Activated T-helper 9 cell treated with anti-CD3 and anti-CD28 coated beads, Interleukin-2, amount 50 U/mL, for 16 hours (primary cell): ENCODE measurements at regions not wholly inside any gene's neighbourhood (a gene's known extent, or its start where the extent isn't known, plus 50 kb on each side); places are given as distances from the start of the nearest gene placed in this dataset.

Experiments used
- DNase-seq: peaks from one replicate; pipeline ENCODE4 v3.0.0-alpha.2; 2020; ENCODE audit warnings: low read depth

- no peak for DNase-seq
Measured at GRCh38 chr9:30677221-30677620, 1707.2 kb upstream of the ACO1 start.

GRCh38 chr9:30688801-30689200 is 1695.6 kb upstream of the ACO1 start:
- no peak for DNase-seq

- DNase-seq: no peak
Measured at GRCh38 chr9:30697958-30698357, 1686.5 kb upstream of the ACO1 start.

- no peak for DNase-seq
Measured at GRCh38 chr9:30711591-30711990, 1672.9 kb upstream of the ACO1 start.

GRCh38 chr9:30713243-30713642 is 1671.2 kb upstream of the ACO1 start:
- no peak for DNase-seq

- no peak for DNase-seq
Measured at GRCh38 chr9:30714389-30714788, 1670.1 kb upstream of the ACO1 start.

- DNase-seq: no peak
Measured at GRCh38 chr9:30718483-30718882, 1666.0 kb upstream of the ACO1 start.

- DNase-seq: no peak
Measured at GRCh38 chr9:30722065-30722464, 1662.4 kb upstream of the ACO1 start.

- no peak for DNase-seq
Measured at GRCh38 chr9:30723656-30724055, 1660.8 kb upstream of the ACO1 start.

GRCh38 chr9:30732060-30732459 is 1652.4 kb upstream of the ACO1 start:
- no peak for DNase-seq

GRCh38 chr9:30744871-30745270 is 1639.6 kb upstream of the ACO1 start:
- no peak for DNase-seq

GRCh38 chr9:30746589-30746988 is 1637.9 kb upstream of the ACO1 start:
- DNase-seq: no peak

GRCh38 chr9:30757723-30758122 is 1626.7 kb upstream of the ACO1 start:
- DNase-seq: no peak

- DNase-seq: no peak
Measured at GRCh38 chr9:30758726-30759446, 1625.6 kb upstream of the ACO1 start.

- DNase-seq: no peak
Measured at GRCh38 chr9:30765318-30765717, 1619.1 kb upstream of the ACO1 start.

- DNase-seq: no peak
Measured at GRCh38 chr9:30771163-30771708, 1613.2 kb upstream of the ACO1 start.

GRCh38 chr9:30771760-30772159 is 1612.7 kb upstream of the ACO1 start:
- no peak for DNase-seq

GRCh38 chr9:30773427-30773826 is 1611.0 kb upstream of the ACO1 start:
- no peak for DNase-seq

GRCh38 chr9:30774326-30774725 is 1610.1 kb upstream of the ACO1 start:
- DNase-seq: no peak

GRCh38 chr9:30775236-30775635 is 1609.2 kb upstream of the ACO1 start:
- no peak for DNase-seq

- no peak for DNase-seq
Measured at GRCh38 chr9:30796764-30797163, 1587.7 kb upstream of the ACO1 start.

GRCh38 chr9:30799527-30800101 is 1584.8 kb upstream of the ACO1 start:
- no peak for DNase-seq

- DNase-seq: no peak
Measured at GRCh38 chr9:30800421-30800820, 1584.0 kb upstream of the ACO1 start.

- DNase-seq: no peak
Measured at GRCh38 chr9:30812821-30813220, 1571.6 kb upstream of the ACO1 start.
